Endothelial cell of umbilical vein (primary cell): ENCODE measurements at regions not wholly inside any gene's neighbourhood (a gene's known extent, or its start where the extent isn't known, plus 50 kb on each side); places are given as distances from the start of the nearest gene placed in this dataset.

Source experiments
- BruUV-seq: library from RNA; stranded (reverse); fragments of 400-500 nt; replicated peaks from 2 replicates; lab custom pipeline; 2021; lab: Mats Ljungman, UMichigan
- CTCF ChIA-PET: fragments of 300-600, 350-600 bp; sonication (Branson Sonifier 250); formaldehyde crosslinking; loops from one replicate; lab custom pipeline; 2021; ENCODE audit warnings: antibody characterized with exemption, inconsistent platforms; lab: Charles Lee
- POLR2A ChIA-PET: fragments of 300-600, 350-600 bp; sonication (Branson Sonifier 250); formaldehyde crosslinking; loops from one replicate; lab custom pipeline; 2021; ENCODE audit warnings: antibody characterized with exemption, inconsistent platforms; lab: Charles Lee
- DNase-seq: peaks from one replicate; pipeline ENCODE4 v3.0.0-alpha.2; 2011; ENCODE audit warnings: low read depth, low spot score
- FAIRE-seq: peaks from 2 replicates; lab custom pipeline; 2011; peaks lifted over from hg19 to GRCh38; lab: Jason Lieb, UNC
- H2AFZ ChIP-seq: 2 replicates; pipeline ENCODE4 v1.6.0; 2012; ENCODE audit warnings: low read depth, low read length, control low read depth, inconsistent platforms
- H3K27ac ChIP-seq: 2 replicates; pipeline ENCODE4 v1.5.1; 2011; ENCODE audit warnings: low read depth, mild to moderate bottlenecking, control low read depth, low read length, moderate library complexity; ENCODE audit not compliant: insufficient read depth
- H3K27me3 ChIP-seq, 2 experiments: 2 replicates each; pipeline versions ENCODE4 v1.6.0 to v1.6.1; 2011; ENCODE audit warnings: low read length in 2 of 2, mixed read lengths in 1 of 2; ENCODE audit not compliant: control insufficient read depth in 2 of 2, insufficient read depth in 2 of 2
- H3K36me3 ChIP-seq, 2 experiments: 2 replicates in 1 of 2; 3 replicates in 1 of 2; pipeline ENCODE4 v1.5.1; 2011; ENCODE audit warnings: low read length in 2 of 2, mild to moderate bottlenecking in 1 of 2, moderate library complexity in 1 of 2; ENCODE audit not compliant: control insufficient read depth in 2 of 2, insufficient read depth in 2 of 2; ENCODE audit errors: extremely low read depth in 1 of 2
- H3K4me1 ChIP-seq: 3 replicates; pipeline ENCODE4 v1.5.1; 2011; ENCODE audit warnings: mild to moderate bottlenecking, low read length; ENCODE audit not compliant: control insufficient read depth, insufficient read depth; ENCODE audit errors: extremely low read depth
- H3K4me2 ChIP-seq: 2 replicates; pipeline ENCODE4 v1.6.1; 2011; ENCODE audit warnings: low read length, control low read depth, mixed read lengths; ENCODE audit not compliant: insufficient read depth
- H3K4me3 ChIP-seq, 3 experiments: fragments of 200-600 bp in 1 of 3; sonication (generic), shearing (Covaris generic) in 1 of 3; replicated peaks in 1 of 3; 2 replicates each; pipeline ENCODE4 v1.5.1; 2011 to 2016; ENCODE audit warnings: control low read depth in 3 of 3, low read length in 3 of 3, mild to moderate bottlenecking in 2 of 3, inconsistent platforms in 1 of 3, low read depth in 1 of 3, moderate library complexity in 1 of 3; ENCODE audit not compliant: insufficient read depth in 1 of 3
- H3K79me2 ChIP-seq: 2 replicates; pipeline ENCODE4 v1.6.0; 2012; ENCODE audit warnings: low read length, inconsistent platforms; ENCODE audit not compliant: control insufficient read depth, insufficient read depth
- H3K9ac ChIP-seq: replicated peaks from 2 replicates; pipeline ENCODE3; 2011; ENCODE audit warnings: low read length, control low read depth; ENCODE audit not compliant: insufficient read depth; ENCODE audit errors: extremely low read depth
- H3K9me1 ChIP-seq: replicated peaks from 3 replicates; pipeline ENCODE4 v1.6.0; 2011; ENCODE audit warnings: mild to moderate bottlenecking, low read length; ENCODE audit not compliant: control insufficient read depth, insufficient read depth; ENCODE audit errors: extremely low read depth
- H3K9me3 ChIP-seq: replicated peaks from 2 replicates; pipeline ENCODE4 v1.5.1; 2012; ENCODE audit warnings: low read length, inconsistent platforms; ENCODE audit not compliant: control insufficient read depth, insufficient read depth
- H4K20me1 ChIP-seq: replicated peaks from 2 replicates; pipeline ENCODE3; 2011; ENCODE audit warnings: mild to moderate bottlenecking, low read length; ENCODE audit not compliant: control insufficient read depth, insufficient read depth; ENCODE audit errors: extremely low read depth
- CTCF ChIP-seq, 2 donors: IDR thresholded peaks; 1 replicate in 1 of 2; 2 replicates in 1 of 2; pipeline ENCODE4 v1.5.1; 2011; ENCODE audit warnings: low read length in 2 of 2, mild to moderate bottlenecking in 2 of 2, moderate library complexity in 2 of 2, control low read depth in 1 of 2, inconsistent platforms in 1 of 2, low read depth in 1 of 2; ENCODE audit not compliant: insufficient read depth in 1 of 2; ENCODE audit errors: extremely low read depth in 1 of 2
- EZH2 ChIP-seq: IDR thresholded peaks from 2 replicates; pipeline ENCODE4 v1.6.1; 2012; ENCODE audit warnings: borderline replicate concordance, low read depth, mild to moderate bottlenecking, moderate library complexity, low read length, inconsistent platforms; ENCODE audit not compliant: severe bottlenecking
- FOS ChIP-seq: IDR thresholded peaks from 2 replicates; pipeline ENCODE4 v1.6.1; 2011; ENCODE audit warnings: mild to moderate bottlenecking, low read length, moderate library complexity, borderline replicate concordance; ENCODE audit not compliant: insufficient read depth
- GATA2 ChIP-seq: IDR thresholded peaks from 2 replicates; pipeline ENCODE4 v1.7.0; 2011; ENCODE audit warnings: low read depth, mild to moderate bottlenecking, moderate library complexity, mixed read lengths, low read length; ENCODE audit not compliant: insufficient read length, insufficient read depth
- JUN ChIP-seq: IDR thresholded peaks from 2 replicates; pipeline ENCODE4 v1.6.1; 2011; ENCODE audit warnings: borderline replicate concordance, low read depth; ENCODE audit not compliant: insufficient read length, insufficient read depth
- MAX ChIP-seq: IDR thresholded peaks from 2 replicates; pipeline ENCODE4 v1.6.1; 2011; ENCODE audit not compliant: insufficient read depth, insufficient read length
- MYC ChIP-seq: IDR thresholded peaks from one replicate; pipeline ENCODE4 v1.6.1; 2011; ENCODE audit warnings: mild to moderate bottlenecking, low read depth, low read length
- POLR2A ChIP-seq: IDR thresholded peaks from 2 replicates; pipeline ENCODE4 v1.6.1; 2012; ENCODE audit warnings: low read depth, mild to moderate bottlenecking, control low read depth, low read length
- POLR2AphosphoS5 ChIP-seq: IDR thresholded peaks from 2 replicates; pipeline ENCODE4 v1.6.1; 2012; ENCODE audit warnings: low read depth, mild to moderate bottlenecking, control low read depth, low read length, moderate library complexity; ENCODE audit not compliant: insufficient read depth
- dilution Hi-C: fragments of 300-500 bp; cut with MboI; formaldehyde crosslinking; loops from one replicate; pipeline ENCODE4 v1.15.0; 2019; ENCODE audit warnings: low sequenced_read_pairs; ENCODE audit not compliant: extremely low pct_ligation_motif_present
- intact Hi-C: fragments of 100-400 bp; cut with micrococcal nuclease; formaldehyde crosslinking; loops from one replicate; pipeline ENCODE4 v1.10.0; 2022

GRCh38 chr7:10707519-10707918 is 266.2 kb upstream of the PHF14 start:
- Histone ChIP-seq H2AFZ (no peak overlapping the region), H3K27me3 (no peaks in the 10 kb centered on the region), H3K4me1 (no peaks in the 10 kb centered on the region), H3K4me2 (no peak overlapping the region), H3K4me3 (no peak overlapping the region), H3K9me3 (no peaks in the 10 kb centered on the region), H3K9ac (no peak overlapping the region), H3K27ac (no peak overlapping the region), H3K9me1 (no peaks in the 10 kb centered on the region), H4K20me1 (no peaks in the 10 kb centered on the region), H3K79me2 (no peaks in the 10 kb centered on the region), H3K36me3 (no peaks in the 10 kb centered on the region)
- FAIRE-seq (no peak), DNase-seq (no peak)
- dilution Hi-C loops = no loop called here
- intact Hi-C loops = no loop called here
- ChIA-PET POLR2A (no interaction called here), CTCF (no interaction called here)
- TF ChIP-seq JUN = no peak
- TF ChIP-seq POLR2A = no peak
- no peak for TF ChIP-seq MAX
- no peak for TF ChIP-seq POLR2AphosphoS5
- no peak for TF ChIP-seq MYC
- no peak for TF ChIP-seq CTCF (IDR thresholded peaks at IDR 0.05; ENCODE audit: extremely low read depth in 1 of 2, insufficient read depth in 1 of 2, low read depth in 1 of 2, low read length in 2 of 2)
- no peak for TF ChIP-seq GATA2
- no peak for TF ChIP-seq EZH2
- no peak for TF ChIP-seq FOS
- no TSS peak for BruUV-seq
